Stimulated activated memory B cell treated with anti-CD40 and anti-IgM and Interleukin-4, amounts not matched to agents 10 μg/mL and 1 μg/mL and 100 μg/mL, for 72 hours (primary cell): ENCODE measurements at regions not wholly inside any gene's neighbourhood (a gene's known extent, or its start where the extent isn't known, plus 50 kb on each side); places are given as distances from the start of the nearest gene placed in this dataset.
"Not testable (repeated sequence)": the region's sequence is repeated elsewhere in the genome, so short reads cannot be mapped to it uniquely, and the experiment has no call there.

Experiments
- ATAC-seq: fragments of 150-1000 bp; cut with Tn5 transposase; 2 replicates; pipeline ENCODE4 v1.10.0; 2021
- H3K27ac Mint-ChIP-seq: one replicate; pipeline ENCODE4 v1.8.0; 2022; ENCODE audit warnings: mild to moderate bottlenecking, mixed read lengths
- H3K27me3 Mint-ChIP-seq: one replicate; pipeline ENCODE4 v1.8.0; 2022; ENCODE audit warnings: mixed read lengths
- H3K36me3 Mint-ChIP-seq: one replicate; pipeline ENCODE4 v1.8.0; 2022; ENCODE audit warnings: mixed read lengths
- H3K4me1 Mint-ChIP-seq: one replicate; pipeline ENCODE4 v1.8.0; 2022; ENCODE audit warnings: mixed read lengths
- H3K4me3 Mint-ChIP-seq: one replicate; pipeline ENCODE4 v1.8.0; 2022; ENCODE audit warnings: mild to moderate bottlenecking, moderate library complexity, mixed read lengths
- H3K9me3 Mint-ChIP-seq: one replicate; pipeline ENCODE4 v1.8.0; 2022; ENCODE audit warnings: mixed read lengths

DNA sequence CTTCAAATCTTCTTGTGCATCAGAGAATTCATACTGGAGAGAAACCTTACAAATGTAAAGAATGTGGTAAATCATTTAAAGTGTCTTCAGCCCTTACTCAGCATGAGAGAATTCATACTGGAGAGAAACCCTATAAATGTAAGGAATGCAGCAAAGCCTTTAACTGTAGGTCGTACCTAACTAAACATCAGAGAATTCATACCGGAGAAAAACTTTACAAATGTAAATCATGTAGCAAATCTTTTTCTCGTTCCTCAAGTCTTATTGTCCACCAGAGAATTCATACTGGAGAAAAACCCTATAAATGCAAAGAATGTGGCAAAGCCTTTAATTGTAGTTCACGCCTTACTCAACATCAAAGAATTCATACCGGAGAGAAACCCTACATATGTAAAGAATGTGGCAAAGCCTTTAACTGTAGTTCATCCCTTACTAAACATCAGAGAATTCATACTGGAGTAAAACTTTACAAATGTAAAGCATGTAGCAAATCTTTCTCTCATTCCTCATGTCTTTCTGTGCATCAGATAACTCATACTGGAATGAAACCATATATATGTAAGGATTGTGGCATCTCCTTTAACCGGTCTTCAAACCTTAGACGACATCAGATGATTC lies 118.5 kb upstream of the ZNF267 start:
- Mint-ChIP-seq H3K36me3 (peaks cover 89% of the 10 kb centered on the region), H3K27me3 (no peaks in the 10 kb centered on the region), H3K27ac (no peak overlapping the region), H3K4me3 (no peak overlapping the region), H3K4me1 (no peaks in the 10 kb centered on the region), H3K9me3 (peaks cover 40% of the 10 kb centered on the region)
- ATAC-seq = no peak

DNA sequence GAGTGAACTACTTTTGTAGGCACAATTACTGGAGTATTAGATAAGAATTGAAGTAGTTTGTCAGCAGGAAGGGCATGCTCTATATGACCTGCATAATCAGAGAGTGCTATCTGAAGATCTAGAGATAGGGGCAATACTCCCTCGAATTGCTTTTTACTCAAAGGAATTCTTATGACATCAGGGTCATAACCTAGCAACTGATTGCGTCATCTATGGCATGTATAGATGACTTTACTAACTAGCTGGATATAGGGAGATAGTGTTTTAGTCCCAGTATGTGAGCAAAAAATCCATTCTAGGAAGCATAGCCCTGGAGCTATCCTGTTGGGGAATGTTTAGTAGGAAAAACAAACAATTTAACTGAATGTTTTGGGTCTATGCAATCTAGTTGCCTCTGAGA lies 109.5 kb upstream of the ZNF267 start:
- Mint-ChIP-seq H3K9me3 (peaks cover 21% of the 10 kb centered on the region), H3K27ac (no peak overlapping the region), H3K4me3 (no peak overlapping the region), H3K4me1 (no peaks in the 10 kb centered on the region), H3K36me3 (peaks cover 39% of the 10 kb centered on the region), H3K27me3 (no peaks in the 10 kb centered on the region)
- ATAC-seq = no peak

DNA sequence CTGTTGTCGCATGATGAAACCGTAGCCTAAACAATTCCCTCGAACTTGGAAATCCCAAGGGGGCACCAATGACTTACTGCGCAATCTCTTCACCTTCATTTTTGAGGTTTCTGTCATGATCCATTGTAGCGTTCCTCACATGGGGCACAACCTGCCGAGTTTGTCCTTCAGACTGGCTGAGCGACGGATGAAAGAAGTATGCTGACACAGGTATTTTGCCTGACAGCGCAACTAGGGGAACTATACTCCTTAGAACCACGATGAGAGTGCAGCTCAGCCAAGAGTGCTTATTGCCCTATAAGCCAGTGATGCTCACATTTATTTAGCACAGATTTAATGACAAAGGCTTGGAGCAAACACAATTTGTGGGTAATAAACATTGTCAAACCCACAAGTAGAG lies 106.3 kb upstream of the ZNF267 start:
- Mint-ChIP-seq H3K27ac (no peak overlapping the region), H3K4me1 (no peaks in the 10 kb centered on the region), H3K4me3 (no peak overlapping the region), H3K27me3 (no peaks in the 10 kb centered on the region), H3K36me3 (peaks cover 29% of the 10 kb centered on the region), H3K9me3 (peaks cover 19% of the 10 kb centered on the region)
- ATAC-seq = no peak

DNA sequence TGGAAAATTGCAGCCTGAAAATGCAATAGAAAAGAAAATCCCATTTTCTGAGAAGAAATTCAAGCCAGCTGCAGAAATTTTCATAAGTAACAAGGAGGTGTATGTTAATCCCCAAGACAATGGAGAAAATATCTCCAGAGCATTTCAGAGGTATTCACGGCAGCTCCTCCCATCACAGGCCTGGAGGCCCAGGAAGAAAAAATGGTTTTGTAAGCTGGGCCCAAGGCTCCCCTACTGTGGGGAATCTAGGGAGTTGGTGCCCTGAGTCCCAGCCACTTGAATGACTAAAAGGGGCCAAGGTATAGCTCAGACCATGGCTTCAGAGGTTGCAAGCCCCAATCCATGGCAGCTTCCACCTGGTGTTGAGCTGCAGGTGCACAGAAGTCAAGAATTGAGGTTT lies 93.3 kb upstream of the ZNF267 start:
- H3K27me3 Mint-ChIP-seq = no peaks in the 10 kb centered on the region
- peaks cover 20% of the 10 kb centered on the region for H3K36me3 Mint-ChIP-seq
- peaks cover 34% of the 10 kb centered on the region for H3K9me3 Mint-ChIP-seq
- H3K4me3 Mint-ChIP-seq = no peak overlapping the region
- ATAC-seq = no peak
- no peaks in the 10 kb centered on the region for H3K4me1 Mint-ChIP-seq
- no peak overlapping the region for H3K27ac Mint-ChIP-seq

DNA sequence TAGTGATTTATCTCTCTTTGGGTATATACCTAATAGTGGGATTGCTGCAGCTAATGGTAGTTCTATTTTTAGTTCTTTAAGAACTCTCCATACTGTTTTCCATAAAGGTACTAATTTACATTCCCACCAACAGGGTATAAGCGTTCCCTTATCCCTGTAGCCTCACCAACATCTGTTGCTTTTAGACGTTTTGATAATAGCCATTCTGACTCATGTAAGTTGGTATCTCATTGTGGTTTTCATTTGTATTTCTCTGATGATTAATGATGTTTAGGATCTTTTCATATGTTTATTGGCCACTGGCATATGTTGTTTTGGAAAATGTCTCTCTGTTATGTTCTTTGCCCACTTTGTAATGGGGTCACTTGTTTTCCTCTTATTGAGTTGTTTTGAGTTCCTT lies 88.5 kb upstream of the ZNF267 start:
- H3K4me1 Mint-ChIP-seq = no peaks in the 10 kb centered on the region
- no peak overlapping the region for H3K27ac Mint-ChIP-seq
- H3K36me3 Mint-ChIP-seq = peaks cover 40% of the 10 kb centered on the region
- no peak for ATAC-seq
- H3K27me3 Mint-ChIP-seq = no peaks in the 10 kb centered on the region
- H3K4me3 Mint-ChIP-seq = no peak overlapping the region
- H3K9me3 Mint-ChIP-seq = peaks cover 41% of the 10 kb centered on the region

DNA sequence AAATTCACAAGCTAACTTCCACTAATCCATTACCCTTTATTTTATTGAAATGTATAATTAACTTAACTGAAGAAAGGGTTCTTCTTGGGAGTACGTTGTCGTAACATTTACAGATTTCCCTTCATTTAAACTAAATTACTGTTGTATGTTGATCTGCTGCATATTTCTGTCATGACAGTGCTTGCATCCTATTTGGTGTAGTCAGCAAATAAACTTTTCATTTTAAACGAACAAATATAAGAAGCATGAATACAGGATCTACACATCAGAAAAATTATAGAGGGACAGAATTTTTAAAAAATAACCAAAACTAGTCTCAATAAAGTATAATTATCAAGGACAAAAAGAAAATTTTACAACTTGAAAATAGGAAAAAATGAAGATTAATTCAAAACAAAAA lies 66.5 kb upstream of the ZNF267 start:
- no peak overlapping the region for H3K4me3 Mint-ChIP-seq
- no peak overlapping the region for H3K27ac Mint-ChIP-seq
- H3K9me3 Mint-ChIP-seq = no peaks in the 10 kb centered on the region
- H3K36me3 Mint-ChIP-seq = no peaks in the 10 kb centered on the region
- H3K27me3 Mint-ChIP-seq = peaks cover 19% of the 10 kb centered on the region
- H3K4me1 Mint-ChIP-seq = no peaks in the 10 kb centered on the region
- ATAC-seq = no peak

DNA sequence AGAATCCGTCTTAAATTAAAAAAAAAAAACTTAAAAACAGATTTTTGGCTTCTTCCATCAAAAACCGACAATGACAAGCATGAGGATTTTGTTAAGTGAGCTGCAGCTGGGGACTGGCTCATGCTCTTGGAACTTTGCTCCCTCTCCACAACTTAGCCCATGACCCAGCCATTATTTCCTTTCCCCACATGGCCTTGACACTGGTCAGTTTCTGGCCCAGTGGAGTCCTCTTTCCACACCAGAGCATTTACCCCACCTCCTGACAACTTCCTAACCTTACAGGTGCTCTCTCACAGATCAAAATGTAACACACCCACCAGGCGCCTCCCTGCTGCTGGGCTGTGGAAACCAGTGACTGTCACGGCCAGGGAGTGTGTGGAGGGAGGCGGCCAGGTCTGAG lies 62.7 kb upstream of the ZNF267 start:
- Mint-ChIP-seq H3K4me1 (no peaks in the 10 kb centered on the region), H3K4me3 (no peak overlapping the region), H3K36me3 (no peaks in the 10 kb centered on the region), H3K27me3 (peaks cover 37% of the 10 kb centered on the region), H3K27ac (no peak overlapping the region), H3K9me3 (peaks cover 3% of the 10 kb centered on the region)
- no peak for ATAC-seq

DNA sequence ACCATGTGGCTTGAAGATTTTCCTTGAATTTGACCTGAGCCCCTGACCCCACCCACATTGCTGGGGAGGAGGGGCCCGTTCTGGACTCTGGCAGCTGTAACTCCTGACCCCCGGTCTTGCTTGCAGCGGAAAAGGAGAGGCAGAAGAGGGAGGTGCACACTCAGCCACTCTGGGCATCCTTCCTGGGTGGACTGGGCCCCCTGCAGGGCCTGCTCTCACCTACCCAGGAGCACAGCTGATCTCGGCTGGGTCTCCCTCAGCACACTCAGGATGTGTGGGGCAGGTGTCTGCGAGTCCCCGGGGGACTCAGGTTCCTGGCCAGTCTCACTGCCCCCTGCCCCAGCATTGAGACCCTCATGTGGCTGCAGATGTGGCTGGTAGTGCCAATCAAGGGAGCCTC lies 57.5 kb upstream of the ZNF267 start:
- H3K36me3 Mint-ChIP-seq, H3K9me3 Mint-ChIP-seq, H3K4me3 Mint-ChIP-seq, H3K27ac Mint-ChIP-seq, H3K4me1 Mint-ChIP-seq: not testable (repeated sequence)
- H3K27me3 Mint-ChIP-seq = peaks cover 33% of the 10 kb centered on the region
- peak; percentile 34 for ATAC-seq

DNA sequence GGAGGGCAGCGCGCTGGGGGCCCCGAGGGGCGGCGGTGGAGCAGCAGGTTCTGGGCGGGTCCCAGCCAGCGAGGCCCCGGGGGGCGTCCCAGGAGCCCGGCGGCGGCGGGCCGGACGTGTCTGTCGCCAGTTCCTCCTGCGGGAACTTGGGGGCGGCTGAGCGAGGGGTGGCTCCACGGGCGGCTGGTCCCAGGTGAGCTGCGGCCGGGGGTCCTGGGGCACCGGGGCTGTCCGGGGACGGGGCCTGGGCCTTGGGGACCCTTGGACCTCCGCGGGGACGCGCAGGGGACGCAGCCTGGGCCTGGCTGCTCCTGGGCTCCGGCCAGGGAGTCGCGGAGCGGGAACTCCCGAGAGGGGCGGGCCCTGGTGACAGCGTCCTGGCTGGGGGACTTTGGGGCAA lies 54.2 kb upstream of the ZNF267 start:
- H3K4me1 Mint-ChIP-seq = no peaks in the 10 kb centered on the region

DNA sequence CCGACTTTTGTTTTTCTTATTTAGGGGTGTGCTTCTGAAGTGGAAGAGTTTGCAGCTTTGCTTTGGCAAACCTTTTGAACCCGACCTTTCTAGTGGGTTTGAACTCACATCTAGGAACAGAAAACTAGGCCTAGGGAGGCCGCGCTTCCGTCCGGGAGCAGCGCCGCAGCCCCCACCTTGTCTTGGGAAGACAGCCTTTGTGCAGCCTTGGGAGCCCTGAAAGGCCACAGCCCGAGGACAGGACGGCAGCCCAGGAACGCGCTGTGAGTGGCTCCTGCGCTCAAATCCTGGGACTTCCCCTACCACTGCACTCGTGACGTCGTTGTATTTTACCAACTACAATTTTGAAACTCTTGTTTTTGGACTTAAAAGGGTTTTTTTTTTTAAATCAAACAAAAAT lies 53.7 kb upstream of the ZNF267 start:
- Mint-ChIP-seq H3K36me3 (peaks cover 6% of the 10 kb centered on the region), H3K27ac (no peak overlapping the region), H3K4me3 (no peak overlapping the region), H3K4me1 (no peaks in the 10 kb centered on the region), H3K9me3 (peaks cover 3% of the 10 kb centered on the region), H3K27me3 (peaks cover 42% of the 10 kb centered on the region)
- ATAC-seq = no peak

More for the DNA sequence above, 54.2 kb upstream of the ZNF267 start:
- Mint-ChIP-seq H3K4me3 (no peak overlapping the region), H3K27ac (no peak overlapping the region), H3K9me3 (no peaks in the 10 kb centered on the region), H3K36me3 (peaks cover under 1% of the 10 kb centered on the region), H3K27me3 (peaks cover 41% of the 10 kb centered on the region)
- ATAC-seq = peak; percentile 16
